ENCODE measurements at regions not wholly inside any gene's neighbourhood (a gene's known extent, or its start where the extent isn't known, plus 50 kb on each side); places are given as distances from the start of the nearest gene placed in this dataset.

GRCh38 chr2:65566617-65567016, 134.2 kb upstream of the SPRED2 start:
- Histone ChIP-seq H3K9me3 (ENCODE audit: control insufficient read depth, insufficient read depth, low read depth, low read length) (no peaks in the 10 kb centered on the region), H3K27me3 (ENCODE audit: control insufficient read depth, insufficient read depth, low read length) (no peaks in the 10 kb centered on the region), H3K4me1 (ENCODE audit: control insufficient read depth, insufficient read depth, low read length) (no peaks in the 10 kb centered on the region), H3K4me3 (ENCODE audit: low read depth in 2 of 2, low read length in 2 of 2) (no peak overlapping the region), H3K36me3 (ENCODE audit: control insufficient read depth, insufficient read depth, low read length) (no peaks in the 10 kb centered on the region), H3K27ac (ENCODE audit: low read length) (no peak overlapping the region)
- BruUV-seq (replicated peaks) = no TSS peak
- DNase-seq (ENCODE audit: low read depth, low spot score) (no peak), ATAC-seq (no peak)
- POLR2A ChIA-PET = no interaction called here
- CTCF ChIA-PET = no interaction called here
- in situ Hi-C loops (cut with HindIII; ENCODE audit: low pct_unique_long_range_greater_than_20kb, low sequenced_read_pairs) (no loop called here), intact Hi-C loops (cut with micrococcal nuclease; ENCODE audit: unreplicated experiment) (no loop called here)
- TF ChIP-seq, protein P1, sequence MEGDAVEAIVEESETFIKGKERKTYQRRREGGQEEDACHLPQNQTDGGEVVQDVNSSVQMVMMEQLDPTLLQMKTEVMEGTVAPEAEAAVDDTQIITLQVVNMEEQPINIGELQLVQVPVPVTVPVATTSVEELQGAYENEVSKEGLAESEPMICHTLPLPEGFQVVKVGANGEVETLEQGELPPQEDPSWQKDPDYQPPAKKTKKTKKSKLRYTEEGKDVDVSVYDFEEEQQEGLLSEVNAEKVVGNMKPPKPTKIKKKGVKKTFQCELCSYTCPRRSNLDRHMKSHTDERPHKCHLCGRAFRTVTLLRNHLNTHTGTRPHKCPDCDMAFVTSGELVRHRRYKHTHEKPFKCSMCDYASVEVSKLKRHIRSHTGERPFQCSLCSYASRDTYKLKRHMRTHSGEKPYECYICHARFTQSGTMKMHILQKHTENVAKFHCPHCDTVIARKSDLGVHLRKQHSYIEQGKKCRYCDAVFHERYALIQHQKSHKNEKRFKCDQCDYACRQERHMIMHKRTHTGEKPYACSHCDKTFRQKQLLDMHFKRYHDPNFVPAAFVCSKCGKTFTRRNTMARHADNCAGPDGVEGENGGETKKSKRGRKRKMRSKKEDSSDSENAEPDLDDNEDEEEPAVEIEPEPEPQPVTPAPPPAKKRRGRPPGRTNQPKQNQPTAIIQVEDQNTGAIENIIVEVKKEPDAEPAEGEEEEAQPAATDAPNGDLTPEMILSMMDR (IDR thresholded peaks at IDR 0.05) = no peak
- TF ChIP-seq TCF7L2 (IDR thresholded peaks at IDR 0.05; ENCODE audit: low read depth, low read length) = no peak
- TF ChIP-seq SIN3A (IDR thresholded peaks at IDR 0.05; ENCODE audit: borderline replicate concordance, insufficient read depth, low read depth, low read length) = no peak
- no peak for TF ChIP-seq REST (IDR thresholded peaks at IDR 0.05; ENCODE audit: insufficient read depth in 1 of 2, low read depth in 2 of 2, low read length in 1 of 2)
- no peak for TF ChIP-seq POLR2AphosphoS5 (IDR thresholded peaks at IDR 0.05; ENCODE audit: low read depth, low read length)

GRCh38 chr2:65565681-65566080, 133.3 kb upstream of the SPRED2 start:
- no peaks in the 10 kb centered on the region for H3K4me1 ChIP-seq (ENCODE audit: control insufficient read depth, insufficient read depth, low read length)
- H3K27me3 ChIP-seq (ENCODE audit: control insufficient read depth, insufficient read depth, low read length) = no peaks in the 10 kb centered on the region
- TF ChIP-seq POLR2AphosphoS5 (IDR thresholded peaks at IDR 0.05; ENCODE audit: low read depth, low read length) (no peak), SIN3A (IDR thresholded peaks at IDR 0.05; ENCODE audit: borderline replicate concordance, insufficient read depth, low read depth, low read length) (no peak), REST (IDR thresholded peaks at IDR 0.05; ENCODE audit: insufficient read depth in 1 of 2, low read depth in 2 of 2, low read length in 1 of 2) (no peak)
- TF ChIP-seq, protein P1 (IDR thresholded peaks at IDR 0.05) = no peak
- POLR2A ChIA-PET = no interaction called here
- H3K9me3 ChIP-seq (ENCODE audit: control insufficient read depth, insufficient read depth, low read depth, low read length) = no peaks in the 10 kb centered on the region
- in situ Hi-C loops (cut with HindIII; ENCODE audit: low pct_unique_long_range_greater_than_20kb, low sequenced_read_pairs) (no loop called here), intact Hi-C loops (cut with micrococcal nuclease; ENCODE audit: unreplicated experiment) (no loop called here)
- CTCF ChIA-PET = no interaction called here
- no peak for ATAC-seq
- BruUV-seq (replicated peaks) = no TSS peak
- DNase-seq (ENCODE audit: low read depth, low spot score) = no peak
- no peaks in the 10 kb centered on the region for H3K36me3 ChIP-seq (ENCODE audit: control insufficient read depth, insufficient read depth, low read length)
- no peak overlapping the region for H3K4me3 ChIP-seq (ENCODE audit: low read depth in 2 of 2, low read length in 2 of 2)
- H3K27ac ChIP-seq (ENCODE audit: low read length) = no peak overlapping the region

All from Panc1 (cell line).